KOPT-K1 (cell line): ENCODE measurements at regions not wholly inside any gene's neighbourhood (a gene's known extent, or its start where the extent isn't known, plus 50 kb on each side); places are given as distances from the start of the nearest gene placed in this dataset.

Source experiments
- H3K27ac ChIP-seq: fragments of 200-600 bp; sonication (generic); 2 replicates; pipeline ENCODE4 v1.5.1; 2016; ENCODE audit warnings: antibody characterized with exemption, mild to moderate bottlenecking, low read depth, low read length; ENCODE audit not compliant: poor library complexity, severe bottlenecking
- H3K36me3 ChIP-seq: fragments of 200-600 bp; sonication (generic); 2 replicates; pipeline ENCODE4 v1.5.1; 2017; ENCODE audit warnings: antibody characterized with exemption, mild to moderate bottlenecking, low read length, moderate library complexity; ENCODE audit not compliant: insufficient read depth
- H3K9me3 ChIP-seq: fragments of 200-600 bp; sonication (generic); 2 replicates; pipeline ENCODE4 v1.5.1; 2017; ENCODE audit warnings: antibody characterized with exemption, low read length, mild to moderate bottlenecking; ENCODE audit not compliant: insufficient read depth, poor library complexity, severe bottlenecking

DNA sequence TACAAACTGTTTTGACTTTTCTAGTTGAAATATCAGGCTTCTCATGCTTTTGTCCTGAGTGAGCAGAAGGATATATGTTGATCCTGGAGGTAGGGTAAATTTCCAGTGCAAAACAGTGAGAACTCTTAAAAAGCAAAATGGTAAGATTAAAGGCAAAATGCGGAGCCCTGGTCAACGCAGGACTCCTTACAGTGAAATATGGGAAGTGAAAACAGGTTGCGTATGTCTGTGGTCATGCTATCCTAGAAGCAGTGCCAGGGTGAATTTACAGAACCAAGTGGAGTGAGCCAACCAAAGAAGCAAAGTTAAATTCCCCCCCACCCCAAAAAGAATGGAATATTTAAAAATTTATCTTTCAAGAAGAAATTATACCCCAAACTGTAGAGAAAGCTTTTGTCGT is 256.4 kb downstream of the NR2F2 start:
- Histone ChIP-seq H3K9me3 (no peaks in the 10 kb centered on the region), H3K27ac (no peak overlapping the region), H3K36me3 (no peaks in the 10 kb centered on the region)

DNA sequence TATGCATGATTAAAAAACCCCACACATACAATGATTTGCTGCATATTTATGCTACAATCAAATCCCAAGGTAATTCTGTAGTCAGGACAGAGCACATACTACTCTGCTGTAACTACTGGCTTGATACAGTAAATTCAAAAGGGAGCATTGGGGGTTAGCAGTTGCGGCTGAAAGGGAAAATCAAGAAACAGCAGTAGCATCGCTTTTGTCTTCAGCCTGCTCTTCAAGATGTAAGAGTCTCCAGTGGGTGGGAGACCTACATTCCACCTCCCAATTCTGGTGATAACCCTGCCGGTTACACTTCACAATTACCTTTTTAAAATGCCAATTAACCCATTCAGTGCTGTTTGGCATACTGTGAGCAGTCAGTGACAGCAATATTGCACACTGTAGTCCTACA is 259.4 kb downstream of the NR2F2 start:
- H3K27ac ChIP-seq: no peak overlapping the region
- H3K36me3 ChIP-seq: no peaks in the 10 kb centered on the region

DNA sequence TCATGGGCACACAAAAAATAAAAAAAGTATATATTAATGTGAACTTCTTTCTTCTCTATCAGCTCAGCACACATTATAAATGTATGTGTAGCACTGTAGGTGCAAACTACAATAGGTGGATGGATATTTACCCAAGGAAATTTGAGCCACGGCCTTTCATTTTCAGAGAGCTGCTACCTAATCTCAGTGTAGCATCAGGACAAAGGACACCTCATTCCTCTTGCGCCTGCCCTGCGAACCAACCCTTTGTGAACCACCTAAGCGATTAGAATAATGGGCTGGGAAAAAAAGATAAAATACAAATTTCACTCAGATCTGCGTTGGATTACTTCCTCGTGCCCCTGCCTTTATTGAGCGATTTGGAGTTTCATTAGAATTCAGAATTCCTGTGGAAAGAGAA is 263.2 kb downstream of the NR2F2 start:
- H3K9me3 ChIP-seq: no peaks in the 10 kb centered on the region

More for the DNA sequence above, 259.4 kb downstream of the NR2F2 start:
- no peaks in the 10 kb centered on the region for H3K9me3 ChIP-seq

DNA sequence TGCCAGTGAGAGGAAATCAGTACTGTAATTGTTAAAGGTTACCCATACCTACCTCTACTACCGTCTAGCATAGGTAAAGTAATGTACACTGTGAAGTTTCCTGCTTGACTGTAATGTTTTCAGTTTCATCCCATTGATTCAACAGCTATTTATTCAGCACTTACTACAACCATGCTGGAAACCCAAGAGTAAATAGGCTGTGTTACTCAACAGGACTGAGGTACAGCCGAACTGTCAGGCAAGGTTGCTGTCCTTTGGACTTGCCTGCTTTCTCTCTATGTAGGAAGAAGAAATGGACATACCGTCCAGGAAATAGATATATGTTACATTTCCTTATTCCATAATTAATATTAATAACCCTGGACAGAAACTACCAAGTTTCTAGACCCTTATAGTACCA is 265.5 kb downstream of the NR2F2 start:
- Histone ChIP-seq H3K36me3 (no peaks in the 10 kb centered on the region), H3K9me3 (no peaks in the 10 kb centered on the region), H3K27ac (no peak overlapping the region)

More for the DNA sequence above, 263.2 kb downstream of the NR2F2 start:
- Histone ChIP-seq H3K27ac (no peak overlapping the region), H3K36me3 (no peaks in the 10 kb centered on the region)

DNA sequence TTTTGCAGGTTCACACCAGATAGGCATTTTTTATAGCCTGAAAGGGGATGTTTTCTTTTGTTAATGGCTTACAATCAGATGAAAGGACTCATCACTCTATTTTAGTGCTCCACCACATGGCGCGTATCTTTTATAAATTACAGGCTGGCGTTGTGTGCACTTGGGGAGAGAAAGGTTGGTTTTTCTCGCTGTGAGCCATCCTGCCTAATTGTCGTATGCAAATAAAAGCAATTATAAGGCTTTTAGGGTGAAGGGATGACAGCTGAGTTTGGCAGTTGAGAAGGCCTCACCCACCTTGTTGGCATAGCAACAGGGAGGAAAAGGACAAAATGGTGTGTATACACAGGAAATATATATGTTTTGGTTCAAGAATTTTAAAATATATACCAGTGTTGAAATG is 268.0 kb downstream of the NR2F2 start:
- no peaks in the 10 kb centered on the region for H3K36me3 ChIP-seq
- no peaks in the 10 kb centered on the region for H3K9me3 ChIP-seq
- no peak overlapping the region for H3K27ac ChIP-seq

DNA sequence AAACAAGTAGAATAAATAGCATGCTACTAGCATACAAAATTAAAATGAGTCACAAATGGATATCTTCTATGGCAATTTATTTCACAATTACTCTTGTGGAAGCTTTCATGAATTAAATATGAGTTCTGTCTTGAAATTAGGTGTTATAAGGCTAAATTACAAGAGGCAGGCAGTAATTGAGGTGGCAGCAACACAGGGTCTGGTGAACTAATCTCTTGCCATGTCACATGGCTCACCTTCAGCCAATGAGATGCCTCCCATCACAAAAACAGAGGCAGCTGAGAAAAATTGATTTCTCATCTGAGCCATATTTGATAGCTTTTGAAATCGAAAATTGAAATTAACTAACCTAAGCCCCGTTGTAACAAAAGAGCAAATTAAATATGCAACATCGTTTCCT is 268.8 kb downstream of the NR2F2 start:
- no peaks in the 10 kb centered on the region for H3K9me3 ChIP-seq
- no peaks in the 10 kb centered on the region for H3K36me3 ChIP-seq
- H3K27ac ChIP-seq: no peak overlapping the region

DNA sequence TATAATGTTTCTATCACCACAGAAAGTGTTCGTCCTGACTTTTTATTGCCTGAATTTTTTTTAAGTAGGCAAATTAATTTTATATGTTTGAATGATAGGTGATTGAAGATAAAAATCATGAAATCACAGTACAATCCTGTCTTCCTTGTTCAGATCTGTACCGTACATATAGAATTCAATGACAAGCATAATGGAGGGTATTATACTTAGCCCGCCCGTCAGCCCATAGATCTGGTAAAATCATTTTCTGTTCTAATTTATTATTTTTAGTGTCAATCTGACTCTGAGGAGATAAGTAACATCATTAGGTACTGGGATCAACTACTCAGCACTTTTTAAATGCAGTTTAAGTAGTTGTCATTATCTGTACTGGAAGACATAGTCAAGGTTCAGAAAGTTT is 269.9 kb downstream of the NR2F2 start:
- Histone ChIP-seq H3K27ac (no peak overlapping the region), H3K36me3 (no peaks in the 10 kb centered on the region), H3K9me3 (no peaks in the 10 kb centered on the region)

DNA sequence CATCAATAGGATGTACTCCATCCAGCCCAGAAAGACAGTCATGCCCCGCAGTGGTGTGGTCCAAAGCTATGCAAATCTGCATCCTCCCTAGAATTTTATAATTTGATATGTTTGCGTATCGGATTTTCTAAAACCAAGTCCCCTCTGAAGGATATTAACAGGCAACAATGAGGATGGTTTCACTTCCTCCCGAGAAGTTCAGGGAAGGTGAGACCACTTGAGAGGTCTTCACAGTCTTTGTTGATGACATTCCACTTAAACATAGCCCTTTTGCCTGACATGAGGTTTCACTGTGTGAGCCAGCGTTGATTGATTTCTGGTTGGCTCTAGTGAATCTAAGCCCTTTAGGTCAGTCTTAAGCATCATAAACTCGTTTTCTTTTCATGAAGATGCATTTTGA is 276.1 kb downstream of the NR2F2 start:
- H3K27ac ChIP-seq: no peak overlapping the region
- no peaks in the 10 kb centered on the region for H3K9me3 ChIP-seq
- H3K36me3 ChIP-seq: no peaks in the 10 kb centered on the region

DNA sequence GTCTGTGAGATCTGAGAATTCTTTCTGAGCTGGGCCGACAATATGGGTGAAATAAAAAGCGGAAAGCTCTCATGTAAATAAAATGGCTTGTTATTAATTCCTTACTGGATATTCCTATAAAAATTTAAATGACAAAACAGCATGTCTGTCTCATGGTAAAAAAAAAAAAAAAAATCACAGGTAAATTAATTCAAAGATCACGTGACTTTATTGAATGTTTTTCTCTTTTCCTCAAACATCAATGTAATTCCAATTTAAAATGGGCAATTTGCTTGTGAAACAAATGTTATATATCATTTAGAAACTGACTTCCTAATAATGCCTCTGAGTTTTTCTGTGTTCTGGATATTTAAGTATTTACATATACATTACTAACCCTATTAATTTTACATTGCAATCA is 280.3 kb downstream of the NR2F2 start:
- H3K36me3 ChIP-seq: no peaks in the 10 kb centered on the region
- no peaks in the 10 kb centered on the region for H3K9me3 ChIP-seq
- no peak overlapping the region for H3K27ac ChIP-seq

DNA sequence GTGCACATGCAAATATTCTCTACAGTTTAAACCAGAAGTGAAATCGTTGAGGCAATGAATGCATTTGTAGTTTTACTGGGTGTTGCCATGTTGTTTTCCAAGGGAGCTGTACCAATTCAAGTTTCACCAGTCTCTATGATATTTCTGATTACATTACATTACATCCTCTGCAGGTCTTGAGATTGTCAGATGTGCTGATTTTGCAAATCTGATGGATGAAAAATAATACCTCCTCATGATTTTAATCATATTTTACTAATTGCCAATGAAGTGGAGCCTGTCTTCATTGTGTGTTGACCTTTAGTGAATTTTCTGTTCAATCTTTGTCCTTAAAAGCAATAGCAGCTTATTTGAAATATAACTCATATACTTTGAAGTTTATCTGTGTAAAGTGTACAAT is 282.4 kb downstream of the NR2F2 start:
- Histone ChIP-seq H3K36me3 (no peaks in the 10 kb centered on the region), H3K9me3 (no peaks in the 10 kb centered on the region), H3K27ac (no peak overlapping the region)

DNA sequence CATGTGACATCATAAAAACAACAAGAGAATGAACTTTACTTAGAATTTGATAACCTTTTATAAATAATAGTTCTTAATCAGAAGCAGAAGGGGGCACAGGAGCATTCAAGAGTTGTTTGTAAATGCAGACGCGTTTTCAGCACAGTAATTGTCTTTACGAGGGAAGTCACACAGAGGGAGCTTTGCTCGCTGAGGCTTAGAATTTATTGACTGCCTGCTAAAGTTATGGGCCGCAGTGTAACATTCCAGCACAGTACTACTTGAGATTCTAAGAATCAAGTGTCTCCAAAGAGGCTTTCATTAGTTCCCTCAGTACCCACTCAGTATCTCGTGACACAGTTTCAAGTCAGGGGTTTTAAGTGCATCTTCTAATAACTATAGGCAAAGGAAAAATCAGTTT is 288.7 kb downstream of the NR2F2 start:
- H3K9me3 ChIP-seq: no peaks in the 10 kb centered on the region
- no peak overlapping the region for H3K27ac ChIP-seq
- H3K36me3 ChIP-seq: no peaks in the 10 kb centered on the region

DNA sequence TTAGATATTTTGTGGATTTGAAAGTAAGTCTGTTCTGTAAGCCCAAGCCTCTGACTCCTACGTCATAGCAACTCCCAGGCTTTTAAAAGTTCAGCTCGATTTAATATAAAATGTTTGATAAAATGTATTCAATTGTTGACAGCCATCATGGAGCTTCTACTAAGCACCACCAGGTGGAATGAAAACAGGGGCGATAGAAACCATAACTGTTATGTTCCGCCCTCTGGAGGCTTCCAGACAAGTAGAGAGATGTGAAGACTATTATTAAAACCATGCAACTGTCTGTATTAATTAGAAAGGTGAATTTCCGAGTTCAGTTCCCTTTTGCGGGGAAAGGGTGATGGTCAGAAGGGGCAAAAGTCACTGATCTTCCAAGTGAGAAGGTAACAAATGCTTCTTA is 292.2 kb downstream of the NR2F2 start:
- Histone ChIP-seq H3K36me3 (no peaks in the 10 kb centered on the region), H3K27ac (no peak overlapping the region), H3K9me3 (no peaks in the 10 kb centered on the region)

DNA sequence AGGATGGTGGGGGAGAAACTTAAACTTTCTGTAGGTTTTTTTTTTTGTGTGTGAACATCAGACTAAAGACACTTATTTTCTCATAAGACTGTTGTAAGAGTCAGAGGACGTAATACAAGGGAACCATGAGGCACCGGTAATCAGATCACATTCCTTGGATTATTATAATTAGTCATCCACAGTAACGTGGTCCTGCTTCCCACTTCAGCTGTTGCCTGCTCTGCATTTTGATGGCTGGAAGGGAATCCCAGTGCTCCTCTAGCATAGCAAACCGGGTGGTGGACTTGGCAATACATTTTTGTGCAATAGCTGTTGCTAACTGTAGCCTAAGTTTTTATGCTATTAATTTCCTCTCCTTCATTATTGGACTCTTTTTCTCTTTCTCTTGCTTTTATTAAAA is 294.8 kb downstream of the NR2F2 start:
- Histone ChIP-seq H3K27ac (no peak overlapping the region), H3K9me3 (no peaks in the 10 kb centered on the region)

DNA sequence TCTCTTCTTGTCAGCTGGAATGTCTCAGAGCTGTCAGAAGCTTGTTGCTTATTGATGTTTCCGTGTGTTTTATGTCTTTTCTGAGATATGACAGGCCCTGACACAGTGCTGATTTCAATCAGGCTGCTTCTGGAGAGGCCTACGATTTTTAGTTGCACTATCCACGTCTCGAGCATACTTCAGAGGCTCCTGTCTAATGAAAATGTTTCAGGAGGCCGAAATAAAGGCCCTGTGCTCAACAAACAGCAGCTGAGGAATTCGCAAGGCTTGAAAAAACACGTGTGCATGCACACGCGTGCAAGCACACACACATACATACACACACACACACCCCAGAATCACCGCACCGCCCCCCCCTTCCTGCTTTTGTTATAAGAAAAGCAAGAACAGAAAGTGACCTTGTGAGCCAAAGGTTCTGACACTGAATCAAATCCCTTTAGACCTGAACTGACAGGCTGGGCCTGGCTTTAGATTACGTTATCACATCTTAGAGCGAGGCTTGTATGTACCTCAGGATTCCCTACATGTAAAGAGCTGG is 296.6 kb downstream of the NR2F2 start:
- Histone ChIP-seq H3K36me3 (no peaks in the 10 kb centered on the region), H3K9me3 (no peaks in the 10 kb centered on the region), H3K27ac (no peak overlapping the region)

More for the DNA sequence above, 294.8 kb downstream of the NR2F2 start:
- no peaks in the 10 kb centered on the region for H3K36me3 ChIP-seq

DNA sequence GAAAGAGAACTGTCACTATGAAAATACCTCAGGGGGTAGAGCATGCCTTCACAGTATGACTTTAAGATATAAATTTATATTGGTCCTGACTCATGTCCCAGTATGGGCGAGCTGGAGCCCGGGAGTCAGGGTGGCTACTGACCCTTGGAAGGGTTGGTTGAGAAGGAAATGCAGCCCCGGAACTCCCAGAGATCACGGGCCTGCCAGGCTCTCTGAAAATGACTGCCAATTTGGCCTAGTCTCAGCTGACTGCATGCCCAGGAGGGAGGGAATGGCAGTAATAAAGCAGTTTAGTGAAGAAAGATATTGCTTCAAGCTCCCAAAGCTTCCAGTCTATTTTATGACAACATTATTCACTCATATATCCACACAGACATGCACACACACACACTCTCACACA is 299.0 kb downstream of the NR2F2 start:
- no peaks in the 10 kb centered on the region for H3K36me3 ChIP-seq
- no peaks in the 10 kb centered on the region for H3K9me3 ChIP-seq
- H3K27ac ChIP-seq: no peak overlapping the region

DNA sequence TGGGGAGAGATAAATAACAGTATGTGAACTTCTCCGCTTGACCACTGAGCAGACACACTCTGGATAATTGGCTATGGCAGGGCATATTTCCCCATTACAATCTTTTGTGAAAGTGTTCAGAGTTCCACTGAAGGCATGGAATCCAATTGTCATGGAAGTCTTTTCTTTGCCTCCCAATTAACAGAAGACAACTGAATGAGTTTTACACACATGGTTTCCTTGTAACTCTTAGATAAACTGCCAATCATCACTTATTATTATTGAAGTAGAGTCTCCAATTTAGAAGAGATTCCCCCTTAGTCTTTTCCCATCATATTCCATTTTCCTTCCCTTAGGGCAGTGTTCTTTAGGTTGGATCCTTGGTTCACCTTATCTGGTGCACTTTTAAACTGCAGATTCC is 308.3 kb downstream of the NR2F2 start:
- H3K9me3 ChIP-seq: no peaks in the 10 kb centered on the region
- no peak overlapping the region for H3K27ac ChIP-seq
- H3K36me3 ChIP-seq: no peaks in the 10 kb centered on the region

DNA sequence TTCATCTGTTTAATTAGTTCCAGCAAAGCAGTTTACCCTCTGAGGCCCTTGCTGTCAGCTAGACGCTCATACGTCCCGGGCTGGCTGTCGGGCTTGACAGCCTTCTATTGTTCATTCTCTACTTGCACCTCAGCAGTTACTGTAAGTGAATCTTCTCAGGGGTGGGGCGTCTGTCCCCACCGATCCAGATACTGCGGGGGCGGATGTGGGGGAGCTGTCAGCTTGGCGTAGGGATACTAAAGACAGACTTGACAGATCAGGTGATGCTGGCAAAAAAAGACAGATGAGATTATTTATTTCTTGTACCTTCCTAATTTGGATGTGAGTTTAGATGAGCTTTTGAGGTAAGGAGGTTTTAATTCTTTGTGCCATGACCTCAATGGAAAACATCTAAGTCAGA is 315.3 kb downstream of the NR2F2 start:
- Histone ChIP-seq H3K9me3 (no peaks in the 10 kb centered on the region), H3K27ac (no peak overlapping the region), H3K36me3 (no peaks in the 10 kb centered on the region)
